Keratinocyte (primary cell): ENCODE measurements at regions not wholly inside any gene's neighbourhood (a gene's known extent, or its start where the extent isn't known, plus 50 kb on each side); places are given as distances from the start of the nearest gene placed in this dataset.

Experiments
- EZH2 ChIP-seq: IDR thresholded peaks from one replicate; pipeline ENCODE4 v1.6.1; 2012; ENCODE audit warnings: inconsistent platforms, mild to moderate bottlenecking, low read length, moderate library complexity
- TF ChIP-seq, protein P1 (sequence below), 3 experiments: IDR thresholded peaks in 1 of 3; conservative IDR thresholded peaks in 1 of 3; optimal IDR thresholded peaks in 1 of 3; 2 replicates in 2 of 3; 3 replicates in 1 of 3; pipeline versions ENCODE3 to v1.5.1; 2011; ENCODE audit warnings: low read length in 3 of 3, mild to moderate bottlenecking in 3 of 3, moderate library complexity in 2 of 3, control low read depth in 1 of 3, inconsistent platforms in 1 of 3; ENCODE audit not compliant: insufficient read depth in 2 of 3; ENCODE audit errors: extremely low read depth in 1 of 3

DNA sequence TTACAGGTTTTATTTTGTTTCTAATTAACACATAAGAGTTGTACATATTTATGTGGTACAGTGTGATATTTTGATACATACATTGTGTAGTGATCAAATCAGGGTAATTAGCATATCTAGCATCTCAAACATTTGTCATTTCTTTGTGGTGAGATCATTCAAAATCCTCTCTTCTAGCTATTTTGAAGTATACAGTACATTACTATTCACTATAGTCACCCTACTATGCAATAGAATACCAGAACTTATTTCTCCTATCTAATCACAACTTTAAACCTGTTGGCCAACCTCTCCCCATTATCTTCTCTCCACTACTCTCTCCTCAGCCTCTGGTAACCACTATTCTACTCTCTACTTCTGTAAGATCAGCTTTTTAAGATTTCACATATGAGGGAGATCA is 325.8 kb downstream of the CYP26B1 start:
- TF ChIP-seq, protein P1, sequence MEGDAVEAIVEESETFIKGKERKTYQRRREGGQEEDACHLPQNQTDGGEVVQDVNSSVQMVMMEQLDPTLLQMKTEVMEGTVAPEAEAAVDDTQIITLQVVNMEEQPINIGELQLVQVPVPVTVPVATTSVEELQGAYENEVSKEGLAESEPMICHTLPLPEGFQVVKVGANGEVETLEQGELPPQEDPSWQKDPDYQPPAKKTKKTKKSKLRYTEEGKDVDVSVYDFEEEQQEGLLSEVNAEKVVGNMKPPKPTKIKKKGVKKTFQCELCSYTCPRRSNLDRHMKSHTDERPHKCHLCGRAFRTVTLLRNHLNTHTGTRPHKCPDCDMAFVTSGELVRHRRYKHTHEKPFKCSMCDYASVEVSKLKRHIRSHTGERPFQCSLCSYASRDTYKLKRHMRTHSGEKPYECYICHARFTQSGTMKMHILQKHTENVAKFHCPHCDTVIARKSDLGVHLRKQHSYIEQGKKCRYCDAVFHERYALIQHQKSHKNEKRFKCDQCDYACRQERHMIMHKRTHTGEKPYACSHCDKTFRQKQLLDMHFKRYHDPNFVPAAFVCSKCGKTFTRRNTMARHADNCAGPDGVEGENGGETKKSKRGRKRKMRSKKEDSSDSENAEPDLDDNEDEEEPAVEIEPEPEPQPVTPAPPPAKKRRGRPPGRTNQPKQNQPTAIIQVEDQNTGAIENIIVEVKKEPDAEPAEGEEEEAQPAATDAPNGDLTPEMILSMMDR (optimal IDR thresholded peaks at IDR 0.05 in 1 of 3, IDR thresholded peaks at IDR 0.05 in 1 of 3, conservative IDR thresholded peaks at IDR 0.05 in 1 of 3; ENCODE audit: extremely low read depth in 1 of 3, insufficient read depth in 2 of 3, low read length in 3 of 3), result no peak
- TF ChIP-seq EZH2, result no peak
